DMS153 treated with DMSO at 0.1 percent for 48 hours (cell line): ENCODE measurements at regions not wholly inside any gene's neighbourhood (a gene's known extent, or its start where the extent isn't known, plus 50 kb on each side); places are given as distances from the start of the nearest gene placed in this dataset.
A peak's percentile ranks its signal among the peaks of the same experiment; 100 is the strongest.
"Not testable (repeated sequence)": the region's sequence is repeated elsewhere in the genome, so short reads cannot be mapped to it uniquely, and the experiment has no call there.

ENCODE experiments used
- DNase-seq: peaks from one replicate; lab custom pipeline; 2025; ENCODE audit not compliant: unreplicated experiment; lab: John Stamatoyannopoulos, UW

DNA sequence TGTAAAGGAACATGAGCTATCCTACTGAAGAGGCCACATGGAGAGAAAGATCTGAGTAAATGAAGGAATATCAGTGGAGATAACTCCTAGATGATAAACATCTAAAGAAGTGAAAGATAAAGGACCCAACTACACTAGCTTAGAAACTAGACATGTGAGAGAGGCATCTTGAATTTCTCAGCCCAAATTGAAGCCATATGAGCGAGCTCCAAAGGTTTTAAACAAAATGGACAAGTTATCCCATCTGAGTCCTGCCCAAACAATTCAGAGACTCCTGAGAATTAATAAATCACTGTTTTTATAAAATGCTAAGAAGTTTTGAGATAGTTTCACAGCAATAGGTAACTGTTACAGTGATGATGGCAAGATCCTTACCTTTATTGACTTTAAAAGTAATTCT, 438.9 kb downstream of the NAV3 start:
- no peak for DNase-seq

GRCh38 chr12:78271546-78271945, 440.9 kb downstream of the NAV3 start:
- no peak for DNase-seq

DNA sequence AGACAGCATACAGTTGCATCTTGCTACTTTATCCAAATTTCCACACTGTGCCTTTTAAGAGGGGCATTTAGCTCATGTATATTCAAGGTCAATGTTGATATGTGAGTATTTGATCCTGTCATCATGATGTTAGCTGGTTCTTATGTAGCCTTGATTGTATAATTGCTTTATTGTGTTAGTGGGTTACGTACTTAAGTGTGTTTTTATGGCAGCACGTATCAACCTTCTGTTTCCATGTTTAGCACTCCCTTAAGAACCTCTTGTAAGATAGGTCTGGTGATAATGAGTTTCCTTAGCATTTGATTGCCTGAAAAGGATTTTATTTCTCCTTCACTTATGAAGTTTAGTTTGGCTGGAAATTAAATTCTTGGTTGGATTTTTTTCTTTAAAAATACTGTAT, 445.2 kb downstream of the NAV3 start:
- no peak for DNase-seq

GRCh38 chr12:78278706-78279190, 448.1 kb downstream of the NAV3 start:
- DNase-seq: no peak

- DNase-seq: no peak
Observed at GRCh38 chr12:78279567-78279966, 448.9 kb downstream of the NAV3 start.

- DNase-seq: not testable (repeated sequence)
Observed at GRCh38 chr12:78281102-78281501, 450.4 kb downstream of the NAV3 start.

- no peak for DNase-seq
Observed at GRCh38 chr12:78284417-78284816, 453.7 kb downstream of the NAV3 start.

GRCh38 chr12:78290606-78291345, 460.1 kb downstream of the NAV3 start:
- DNase-seq: no peak

- peak; percentile 18 for DNase-seq
Observed at GRCh38 chr12:78293059-78293686, 462.5 kb downstream of the NAV3 start.

GRCh38 chr12:78301282-78301681, 470.6 kb downstream of the NAV3 start:
- not testable (repeated sequence) for DNase-seq

GRCh38 chr12:78305808-78306207, 475.1 kb downstream of the NAV3 start:
- DNase-seq: no peak

GRCh38 chr12:78306236-78306635, 475.5 kb downstream of the NAV3 start:
- DNase-seq: no peak

DNA sequence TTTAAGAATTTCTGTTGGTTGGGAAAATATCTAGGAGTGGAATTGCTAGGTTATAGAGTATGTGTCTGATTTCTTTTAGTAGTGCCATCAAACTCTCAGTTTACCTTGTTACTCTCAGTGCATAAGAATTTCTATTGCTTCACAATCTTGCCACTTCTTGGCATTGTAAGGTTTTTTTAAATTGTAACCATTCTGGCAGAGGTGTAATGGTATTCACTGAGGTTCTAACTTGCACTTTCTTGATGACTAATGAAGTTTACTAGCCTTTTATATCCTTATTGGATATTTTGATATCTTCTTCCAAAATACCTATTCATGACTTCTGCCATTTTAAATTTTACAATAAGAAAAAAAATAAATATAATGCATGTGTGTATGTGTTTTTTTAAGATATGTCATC, 478.0 kb downstream of the NAV3 start:
- DNase-seq: no peak

- DNase-seq: peak; percentile 86
Observed at GRCh38 chr12:78315028-78315427, 484.3 kb downstream of the NAV3 start.

DNA sequence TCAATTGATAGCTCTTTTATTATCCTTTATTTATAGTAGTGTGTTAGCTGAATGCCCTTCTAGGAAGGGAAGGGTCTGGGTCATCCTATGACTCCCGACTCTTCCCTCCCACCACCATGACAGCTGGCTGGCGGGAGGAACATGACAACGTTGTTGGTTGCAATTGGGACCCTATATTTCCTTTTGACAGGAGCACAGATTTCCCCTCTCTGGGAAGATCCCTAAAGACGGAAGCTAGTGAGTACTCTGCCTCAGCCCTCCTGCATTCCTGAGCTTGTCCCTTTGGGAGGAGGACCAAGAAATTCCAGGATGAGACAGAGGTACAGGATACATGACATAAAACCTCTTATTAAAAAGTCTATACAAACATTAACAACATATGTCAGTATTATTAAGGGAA, 485.4 kb downstream of the NAV3 start:
- DNase-seq: no peak

DNA sequence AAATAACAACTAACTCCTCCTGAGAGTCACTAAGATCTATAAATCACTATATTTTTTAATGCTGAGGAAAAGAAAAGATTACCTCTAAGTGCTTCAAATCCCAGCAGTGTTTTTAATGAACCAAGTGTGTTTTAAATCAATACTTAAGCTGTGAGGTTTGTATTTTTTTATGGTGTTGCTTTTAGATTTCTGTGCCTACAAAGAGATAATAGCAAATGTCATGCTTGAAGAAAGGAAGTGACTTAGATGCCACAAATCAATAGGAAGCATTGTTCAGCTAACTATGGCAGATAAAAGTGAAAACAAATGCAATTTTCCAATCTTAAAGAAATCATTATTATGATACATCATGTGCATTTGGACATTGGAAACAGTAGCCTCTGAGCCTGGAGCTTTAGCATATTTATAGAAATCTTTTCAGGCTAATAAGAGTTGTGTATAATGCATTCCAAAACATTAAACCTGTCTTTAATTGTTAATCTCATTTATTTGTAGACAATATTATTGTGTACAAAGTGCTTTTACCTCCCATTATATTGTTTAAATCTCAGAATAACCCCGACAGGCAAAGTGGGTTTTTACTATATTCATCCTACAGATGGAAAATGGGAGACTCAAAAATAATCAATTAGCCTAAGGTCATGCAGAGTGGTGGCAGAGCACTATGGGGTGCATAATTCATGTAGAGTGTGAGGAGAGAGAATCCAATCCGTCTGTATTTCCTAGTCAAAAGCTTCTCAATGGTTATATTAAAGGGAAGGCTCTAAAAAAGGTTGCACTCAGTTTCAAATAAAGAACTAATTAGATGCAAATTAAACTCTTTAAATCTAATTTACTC, 486.2 kb downstream of the NAV3 start:
- no peak for DNase-seq

- no peak for DNase-seq
Observed at GRCh38 chr12:78321696-78322095, 491.0 kb downstream of the NAV3 start.

GRCh38 chr12:78323226-78323625, 492.5 kb downstream of the NAV3 start:
- no peak for DNase-seq

DNA sequence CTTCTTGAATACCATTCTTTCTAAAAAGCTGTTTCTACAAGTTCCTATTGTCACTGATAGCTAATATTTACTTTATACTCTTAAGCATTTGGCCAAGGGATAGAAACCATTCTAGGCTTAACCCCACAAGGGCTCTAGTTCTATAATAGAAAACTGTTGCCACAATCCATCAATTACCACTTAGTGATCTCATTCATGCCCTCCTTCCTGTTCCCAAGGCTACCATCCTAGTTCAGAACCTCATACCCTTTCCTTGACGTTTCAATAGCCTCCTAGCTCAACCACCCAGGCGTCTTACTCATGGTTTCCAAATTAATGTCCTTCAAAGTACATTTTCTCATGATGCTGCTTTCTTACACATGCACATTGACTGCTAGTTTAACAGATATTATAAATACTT, 493.5 kb downstream of the NAV3 start:
- peak; percentile 36 for DNase-seq

- DNase-seq: no peak
Observed at GRCh38 chr12:78328524-78328923, 497.8 kb downstream of the NAV3 start.

- no peak for DNase-seq
Observed at GRCh38 chr12:78330131-78330530, 499.4 kb downstream of the NAV3 start.

GRCh38 chr12:78331181-78331580, 500.5 kb downstream of the NAV3 start:
- peak; percentile 21 for DNase-seq
